H1 (cell line): ENCODE measurements at regions not wholly inside any gene's neighbourhood (a gene's known extent, or its start where the extent isn't known, plus 50 kb on each side); places are given as distances from the start of the nearest gene placed in this dataset.

Experiments used
- CEBPB ChIP-seq: IDR thresholded peaks from 2 replicates; pipeline ENCODE4 v1.6.1; 2012; ENCODE audit warnings: low read depth, low read length
- RXRA ChIP-seq: IDR thresholded peaks from 2 replicates; pipeline ENCODE4 v1.6.1; 2011; ENCODE audit warnings: low read depth, mild to moderate bottlenecking, low read length, moderate library complexity; ENCODE audit not compliant: insufficient read depth
- TF ChIP-seq, protein P1 (sequence below): IDR thresholded peaks from 2 replicates; pipeline ENCODE4 v1.6.1; 2011; ENCODE audit warnings: low read length, improper control_type of control experiment
- TF ChIP-seq, protein P2 (sequence below): IDR thresholded peaks from 2 replicates; pipeline ENCODE4 v1.6.1; 2012; ENCODE audit warnings: low read length, inconsistent platforms

DNA sequence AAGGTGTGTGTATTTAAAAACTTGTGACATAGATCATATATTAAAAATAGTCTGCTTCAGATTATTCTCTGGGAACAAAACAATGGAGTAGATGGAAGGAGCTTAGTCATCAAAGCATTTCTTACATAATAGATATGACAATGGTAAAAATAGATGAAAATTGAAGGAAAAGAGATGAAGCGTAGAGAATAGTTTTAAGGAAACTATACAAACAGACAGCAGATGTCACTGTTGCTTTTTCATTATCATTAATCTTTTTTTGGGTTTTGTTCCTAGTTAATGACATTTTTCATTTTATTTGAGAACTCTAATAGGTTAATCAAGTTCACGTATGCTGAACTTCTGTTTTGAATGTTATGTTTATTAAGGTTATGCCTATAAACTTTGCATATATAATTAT is 149.2 kb upstream of the FBXO33 start (continued):
- TF ChIP-seq, protein P1, sequence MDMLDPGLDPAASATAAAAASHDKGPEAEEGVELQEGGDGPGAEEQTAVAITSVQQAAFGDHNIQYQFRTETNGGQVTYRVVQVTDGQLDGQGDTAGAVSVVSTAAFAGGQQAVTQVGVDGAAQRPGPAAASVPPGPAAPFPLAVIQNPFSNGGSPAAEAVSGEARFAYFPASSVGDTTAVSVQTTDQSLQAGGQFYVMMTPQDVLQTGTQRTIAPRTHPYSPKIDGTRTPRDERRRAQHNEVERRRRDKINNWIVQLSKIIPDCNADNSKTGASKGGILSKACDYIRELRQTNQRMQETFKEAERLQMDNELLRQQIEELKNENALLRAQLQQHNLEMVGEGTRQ: no peak
- no peak for TF ChIP-seq RXRA
- TF ChIP-seq CEBPB: no peak
- TF ChIP-seq, protein P2, sequence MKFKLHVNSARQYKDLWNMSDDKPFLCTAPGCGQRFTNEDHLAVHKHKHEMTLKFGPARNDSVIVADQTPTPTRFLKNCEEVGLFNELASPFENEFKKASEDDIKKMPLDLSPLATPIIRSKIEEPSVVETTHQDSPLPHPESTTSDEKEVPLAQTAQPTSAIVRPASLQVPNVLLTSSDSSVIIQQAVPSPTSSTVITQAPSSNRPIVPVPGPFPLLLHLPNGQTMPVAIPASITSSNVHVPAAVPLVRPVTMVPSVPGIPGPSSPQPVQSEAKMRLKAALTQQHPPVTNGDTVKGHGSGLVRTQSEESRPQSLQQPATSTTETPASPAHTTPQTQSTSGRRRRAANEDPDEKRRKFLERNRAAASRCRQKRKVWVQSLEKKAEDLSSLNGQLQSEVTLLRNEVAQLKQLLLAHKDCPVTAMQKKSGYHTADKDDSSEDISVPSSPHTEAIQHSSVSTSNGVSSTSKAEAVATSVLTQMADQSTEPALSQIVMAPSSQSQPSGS: no peak
